Mesodermal cell (in vitro differentiated cells): ENCODE measurements at regions not wholly inside any gene's neighbourhood (a gene's known extent, or its start where the extent isn't known, plus 50 kb on each side); places are given as distances from the start of the nearest gene placed in this dataset.
A peak's percentile ranks its signal among the peaks of the same experiment; 100 is the strongest.
"Not testable (repeated sequence)": the region's sequence is repeated elsewhere in the genome, so short reads cannot be mapped to it uniquely, and the experiment has no call there.

Experiments
- H3K27ac ChIP-seq: 2 replicates; pipeline ENCODE4 v1.7.0; 2013; ENCODE audit warnings: mild to moderate bottlenecking, low read depth, low read length, moderate library complexity; ENCODE audit not compliant: severe bottlenecking
- H3K36me3 ChIP-seq: 2 replicates; pipeline ENCODE4 v1.7.1; 2013; ENCODE audit warnings: mild to moderate bottlenecking, low read length, moderate library complexity; ENCODE audit not compliant: control insufficient read depth, insufficient read depth
- H3K4me1 ChIP-seq: one replicate; pipeline ENCODE4 v1.7.1; 2013; ENCODE audit warnings: mild to moderate bottlenecking, low read length; ENCODE audit not compliant: insufficient read depth, control insufficient read depth, poor library complexity, severe bottlenecking
- H3K4me3 ChIP-seq: 2 replicates; pipeline ENCODE4 v1.7.0; 2013; ENCODE audit warnings: low read length, control low read depth, mild to moderate bottlenecking; ENCODE audit not compliant: insufficient read depth, poor library complexity, severe bottlenecking; ENCODE audit errors: extremely low read depth
- H3K9me3 ChIP-seq: 2 replicates; pipeline ENCODE4 v1.7.1; 2013; ENCODE audit warnings: mild to moderate bottlenecking, low read length, moderate library complexity; ENCODE audit not compliant: control insufficient read depth
- WGBS, 2 experiments: methylation state at CpG; one replicate each; pipeline ENCODE4 v1.1.5; 2013; ENCODE audit warnings: missing lambda C conversion rate in 2 of 2; ENCODE audit not compliant: insufficient coverage in 2 of 2; 5-methylcytosine and 5-hydroxymethylcytosine counted together

- no CpG with 5 or more reads among the region's 2 CpGs for WGBS, 2 experiments
- Histone ChIP-seq H3K27ac (no peak overlapping the region), H3K9me3 (no peaks in the 10 kb centered on the region), H3K36me3 (no peaks in the 10 kb centered on the region), H3K4me1 (no peaks in the 10 kb centered on the region), H3K4me3 (no peak overlapping the region)
Observed at GRCh38 chr12:97977870-97978405, 515.3 kb downstream of the RMST start.

DNA sequence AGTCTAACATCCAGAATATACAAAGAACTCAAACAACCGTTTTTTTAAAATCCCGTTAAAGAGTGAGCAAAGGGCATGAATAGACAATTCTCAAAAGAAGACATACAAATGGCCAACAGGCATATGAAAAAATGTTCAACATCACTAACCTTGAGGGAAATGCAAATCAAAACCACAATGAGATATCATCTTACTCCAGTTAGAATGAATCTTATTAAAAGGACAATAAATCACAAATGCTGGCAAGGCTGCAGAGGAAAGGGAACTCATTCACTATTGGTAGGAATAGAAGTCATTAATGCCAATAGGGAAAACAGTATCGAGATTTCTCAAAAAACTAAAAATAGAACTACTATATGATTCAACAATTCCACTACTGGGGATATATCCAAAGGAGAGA is 520.1 kb downstream of the RMST start:
- no peaks in the 10 kb centered on the region for H3K36me3 ChIP-seq
- H3K9me3 ChIP-seq = no peaks in the 10 kb centered on the region
- no peaks in the 10 kb centered on the region for H3K4me1 ChIP-seq
- H3K4me3 ChIP-seq = no peak overlapping the region
- 83% methylated on average over 2 of the region's 3 CpGs; no CpG with 5 or more reads in 1 of the 2 experiments for WGBS, 2 experiments
- no peak overlapping the region for H3K27ac ChIP-seq

GRCh38 chr12:97983796-97984195 is 521.2 kb downstream of the RMST start:
- H3K27ac ChIP-seq = no peak overlapping the region
- 100% methylated on average over 1 of the region's 3 CpGs for WGBS, 2 experiments
- H3K36me3 ChIP-seq = no peaks in the 10 kb centered on the region
- H3K4me1 ChIP-seq = no peaks in the 10 kb centered on the region
- no peak overlapping the region for H3K4me3 ChIP-seq
- no peaks in the 10 kb centered on the region for H3K9me3 ChIP-seq

DNA sequence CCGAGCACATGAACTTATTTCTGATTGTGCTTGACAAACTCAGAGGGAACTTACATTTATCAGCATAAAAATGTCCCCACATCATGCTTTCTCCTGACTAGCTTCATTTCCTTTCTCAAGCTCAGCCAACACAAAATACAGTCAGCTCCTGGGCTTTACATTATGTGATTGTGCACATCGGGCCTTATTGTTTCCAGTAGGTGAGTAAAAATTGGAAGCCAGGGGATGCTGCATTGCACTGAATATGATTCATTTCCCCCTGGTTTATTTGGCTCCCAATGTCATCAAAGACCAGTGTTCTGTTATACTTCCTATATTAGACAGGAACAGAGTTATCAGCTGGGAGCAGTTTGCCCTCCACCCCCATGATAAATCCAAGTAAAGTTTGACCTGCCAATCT is 521.8 kb downstream of the RMST start:
- no peaks in the 10 kb centered on the region for H3K9me3 ChIP-seq
- H3K27ac ChIP-seq = no peak overlapping the region
- H3K4me1 ChIP-seq = no peaks in the 10 kb centered on the region
- H3K36me3 ChIP-seq = no peaks in the 10 kb centered on the region
- no peak overlapping the region for H3K4me3 ChIP-seq
- no CpG with 5 or more reads among the region's 2 CpGs for WGBS, 2 experiments

DNA sequence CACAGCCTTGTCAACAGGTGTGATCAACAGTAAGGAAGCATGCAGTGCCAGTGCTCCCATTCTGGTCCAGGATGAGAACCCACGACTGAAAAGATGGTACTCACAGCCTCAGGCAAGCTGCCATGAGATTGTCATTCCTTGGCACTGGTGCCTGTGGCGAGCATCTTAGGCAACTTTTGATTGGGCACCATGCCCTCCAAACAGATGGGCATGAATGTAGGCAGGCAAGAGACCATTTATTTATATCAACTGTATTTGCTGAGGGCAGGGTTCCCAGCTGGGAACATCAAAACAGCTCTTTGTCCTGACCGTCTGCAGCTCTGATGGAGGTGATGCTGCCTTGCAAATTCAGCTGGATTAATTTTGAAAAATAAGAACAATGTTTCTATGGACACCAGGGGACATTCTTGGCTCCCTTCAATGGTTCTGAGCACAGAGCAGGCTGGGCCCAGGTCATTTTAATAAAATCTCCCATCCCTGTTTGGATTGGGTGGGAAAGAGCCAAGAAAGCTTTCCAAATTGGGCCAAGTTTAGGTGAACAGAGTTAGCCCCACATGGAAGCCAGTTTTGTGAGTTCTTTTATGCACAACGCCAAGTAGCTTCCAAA is 522.5 kb downstream of the RMST start:
- WGBS, 2 experiments = 89 to 95% methylated on average over 4 of the region's 4 CpGs
- no peak overlapping the region for H3K4me3 ChIP-seq

GRCh38 chr12:97985834-97986233 is 523.2 kb downstream of the RMST start:
- 85 to 92% methylated on average over 2 to 4 of the region's 5 CpGs for WGBS, 2 experiments
- H3K4me3 ChIP-seq = no peak overlapping the region
- no peak overlapping the region for H3K27ac ChIP-seq
- no peaks in the 10 kb centered on the region for H3K9me3 ChIP-seq
- H3K36me3 ChIP-seq = no peaks in the 10 kb centered on the region
- no peaks in the 10 kb centered on the region for H3K4me1 ChIP-seq

More for the DNA sequence above, 522.5 kb downstream of the RMST start:
- H3K9me3 ChIP-seq = no peaks in the 10 kb centered on the region
- no peaks in the 10 kb centered on the region for H3K36me3 ChIP-seq
- H3K4me1 ChIP-seq = no peaks in the 10 kb centered on the region
- no peak overlapping the region for H3K27ac ChIP-seq

- H3K4me1 ChIP-seq, H3K27ac ChIP-seq, H3K36me3 ChIP-seq, H3K9me3 ChIP-seq, H3K4me3 ChIP-seq: not testable (repeated sequence)
Observed at GRCh38 chr12:97988588-97988987, 526.0 kb downstream of the RMST start.

- Histone ChIP-seq H3K36me3 (no peaks in the 10 kb centered on the region), H3K4me3 (no peak overlapping the region), H3K4me1 (no peaks in the 10 kb centered on the region), H3K9me3 (no peaks in the 10 kb centered on the region), H3K27ac (no peak overlapping the region)
Observed at GRCh38 chr12:97989366-97989940, 525.9 kb upstream of the TMPO start.

GRCh38 chr12:97994746-97995484 is 520.5 kb upstream of the TMPO start:
- no CpG with 5 or more reads among the region's 2 CpGs for WGBS, 2 experiments
- Histone ChIP-seq H3K36me3 (no peaks in the 10 kb centered on the region), H3K4me3 (no peak overlapping the region), H3K27ac (peak overlapping the region; percentile 70), H3K4me1 (no peaks in the 10 kb centered on the region), H3K9me3 (no peaks in the 10 kb centered on the region)

DNA sequence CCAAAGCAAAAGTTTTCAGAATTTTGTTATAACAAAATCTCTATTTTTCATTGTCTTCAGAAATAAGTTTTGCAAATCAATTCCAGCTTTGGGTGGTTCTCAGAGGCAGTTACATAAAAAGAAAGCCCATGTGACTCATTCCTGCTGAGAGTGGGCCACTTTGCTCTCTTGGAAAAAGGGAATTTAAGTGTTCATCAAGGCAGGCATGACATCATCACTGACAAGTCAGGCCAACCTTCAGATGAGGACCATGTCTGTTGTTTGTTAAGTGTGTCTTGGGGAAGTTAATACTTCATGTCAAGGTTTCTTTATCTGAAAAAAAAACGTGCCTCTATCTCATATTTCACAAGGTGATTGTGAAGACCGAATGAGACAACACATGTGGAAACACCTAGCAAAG is 519.8 kb upstream of the TMPO start:
- 100% methylated on average over 1 of the region's 2 CpGs; no CpG with 5 or more reads in 1 of the 2 experiments for WGBS, 2 experiments
- no peaks in the 10 kb centered on the region for H3K9me3 ChIP-seq
- H3K36me3 ChIP-seq = no peaks in the 10 kb centered on the region
- H3K4me3 ChIP-seq = no peak overlapping the region
- H3K4me1 ChIP-seq = no peaks in the 10 kb centered on the region
- peak overlapping the region; percentile 70 for H3K27ac ChIP-seq

- H3K4me3 ChIP-seq = no peak overlapping the region
- no peak overlapping the region for H3K27ac ChIP-seq
- H3K36me3 ChIP-seq = no peaks in the 10 kb centered on the region
- 84 to 100% methylated on average over 3 of the region's 3 CpGs for WGBS, 2 experiments
- H3K9me3 ChIP-seq = no peaks in the 10 kb centered on the region
- no peaks in the 10 kb centered on the region for H3K4me1 ChIP-seq
Observed at GRCh38 chr12:98001430-98001829, 514.0 kb upstream of the TMPO start.
